Fibroblast of lung (primary cell): ENCODE measurements at regions not wholly inside any gene's neighbourhood (a gene's known extent, or its start where the extent isn't known, plus 50 kb on each side); places are given as distances from the start of the nearest gene placed in this dataset.

Source experiments
- DNase-seq, 2 donors: peaks; one replicate each; pipeline versions ENCODE4 v3.0.0 to v3.0.0-alpha.2; 2010; ENCODE audit warnings: low read depth in 2 of 2
- H2AFZ ChIP-seq: 2 replicates; pipeline ENCODE4 v1.5.1; 2012; ENCODE audit warnings: low read length, control low read depth, inconsistent platforms
- H3K27ac ChIP-seq: 2 replicates; pipeline ENCODE4 v1.5.1; 2011; ENCODE audit warnings: low read length, control low read depth; ENCODE audit not compliant: insufficient read depth
- H3K27me3 ChIP-seq: 2 replicates; pipeline ENCODE4 v1.5.1; 2011; ENCODE audit warnings: mild to moderate bottlenecking, low read length; ENCODE audit not compliant: control insufficient read depth, insufficient read depth
- H3K36me3 ChIP-seq: 2 replicates; pipeline ENCODE4 v1.5.1; 2011; ENCODE audit warnings: low read length; ENCODE audit not compliant: control insufficient read depth, insufficient read depth
- H3K4me1 ChIP-seq: 2 replicates; pipeline ENCODE4 v1.5.1; 2011; ENCODE audit warnings: low read length; ENCODE audit not compliant: control insufficient read depth, insufficient read depth; ENCODE audit errors: extremely low read depth
- H3K4me2 ChIP-seq: 2 replicates; pipeline ENCODE4 v1.5.1; 2011; ENCODE audit warnings: low read length, control low read depth; ENCODE audit not compliant: insufficient read depth; ENCODE audit errors: extremely low read depth
- H3K4me3 ChIP-seq, 4 experiments: fragments of 200-600 bp in 1 of 4; sonication (generic) in 1 of 4; replicated peaks in 1 of 4; 2 replicates each; pipeline ENCODE4 v1.5.1; 2011 to 2016; ENCODE audit warnings: low read length in 4 of 4, low read depth in 3 of 4, mild to moderate bottlenecking in 3 of 4, control low read depth in 2 of 4, inconsistent platforms in 1 of 4, mixed read lengths in 1 of 4; ENCODE audit not compliant: insufficient read depth in 1 of 4; ENCODE audit errors: control extremely low read depth in 1 of 4
- H3K79me2 ChIP-seq: 2 replicates; pipeline ENCODE4 v1.5.1; 2012; ENCODE audit warnings: mild to moderate bottlenecking, low read length, inconsistent platforms; ENCODE audit not compliant: control insufficient read depth, insufficient read depth
- H3K9ac ChIP-seq: 2 replicates; pipeline ENCODE4 v1.5.1; 2011; ENCODE audit warnings: mild to moderate bottlenecking, low read length, control low read depth; ENCODE audit not compliant: insufficient read depth
- H3K9me3 ChIP-seq: 2 replicates; pipeline ENCODE4 v1.5.1; 2012; ENCODE audit warnings: low read depth, low read length; ENCODE audit not compliant: control insufficient read depth, insufficient read depth
- H4K20me1 ChIP-seq: 2 replicates; pipeline ENCODE4 v1.5.1; 2011; ENCODE audit warnings: low read length; ENCODE audit not compliant: control insufficient read depth, insufficient read depth; ENCODE audit errors: extremely low read depth
- CTCF ChIP-seq, 2 donors: IDR thresholded peaks in 1 of 2; conservative IDR thresholded peaks in 1 of 2; 1 replicate in 1 of 2; 2 replicates in 1 of 2; pipeline ENCODE4 v1.5.1; 2011 to 2012; ENCODE audit warnings: low read length in 2 of 2, control low read depth in 1 of 2, inconsistent platforms in 1 of 2, low read depth in 1 of 2, mild to moderate bottlenecking in 1 of 2
- EZH2 ChIP-seq: IDR thresholded peaks from 2 replicates; pipeline ENCODE4 v1.5.1; 2012; ENCODE audit warnings: low read length, control low read depth, mild to moderate bottlenecking; ENCODE audit errors: missing control alignments

GRCh38 chr10:105964009-105964408, 1200.5 kb downstream of the SORCS1 start:
- H3K27ac ChIP-seq = no peak overlapping the region
- H3K4me2 ChIP-seq = no peak overlapping the region
- H4K20me1 ChIP-seq = no peaks in the 10 kb centered on the region
- H3K4me3 ChIP-seq = no peak overlapping the region
- no peaks in the 10 kb centered on the region for H3K79me2 ChIP-seq
- H3K4me1 ChIP-seq = no peaks in the 10 kb centered on the region
- H3K27me3 ChIP-seq = no peaks in the 10 kb centered on the region
- H3K9me3 ChIP-seq = no peaks in the 10 kb centered on the region
- TF ChIP-seq EZH2 = no peak
- TF ChIP-seq CTCF (conservative IDR thresholded peaks at IDR 0.05 in 1 of 2, IDR thresholded peaks at IDR 0.05 in 1 of 2; ENCODE audit: low read depth in 1 of 2, low read length in 2 of 2) = no peak
- DNase-seq = no peak
- no peak overlapping the region for H3K9ac ChIP-seq
- no peaks in the 10 kb centered on the region for H3K36me3 ChIP-seq
- no peak overlapping the region for H2AFZ ChIP-seq

GRCh38 chr10:105963334-105963884, 1201.1 kb downstream of the SORCS1 start:
- Histone ChIP-seq H3K79me2 (no peaks in the 10 kb centered on the region), H3K36me3 (no peaks in the 10 kb centered on the region), H3K9ac (no peak overlapping the region), H3K27ac (no peak overlapping the region), H3K4me3 (no peak overlapping the region), H3K27me3 (no peaks in the 10 kb centered on the region), H3K4me1 (no peaks in the 10 kb centered on the region), H3K9me3 (no peaks in the 10 kb centered on the region), H2AFZ (no peak overlapping the region), H3K4me2 (no peak overlapping the region), H4K20me1 (no peaks in the 10 kb centered on the region)
- TF ChIP-seq CTCF (conservative IDR thresholded peaks at IDR 0.05 in 1 of 2, IDR thresholded peaks at IDR 0.05 in 1 of 2; ENCODE audit: low read depth in 1 of 2, low read length in 2 of 2) (no peak), EZH2 (no peak)
- no peak for DNase-seq

GRCh38 chr10:105956550-105956949, 1208.0 kb downstream of the SORCS1 start:
- no peak for DNase-seq
- Histone ChIP-seq H3K9me3 (no peaks in the 10 kb centered on the region), H3K4me2 (no peak overlapping the region), H4K20me1 (no peaks in the 10 kb centered on the region), H2AFZ (no peak overlapping the region), H3K79me2 (no peaks in the 10 kb centered on the region), H3K36me3 (no peaks in the 10 kb centered on the region), H3K27me3 (no peaks in the 10 kb centered on the region), H3K9ac (no peak overlapping the region), H3K4me3 (no peak overlapping the region), H3K27ac (no peak overlapping the region), H3K4me1 (no peaks in the 10 kb centered on the region)
- no peak for TF ChIP-seq CTCF (conservative IDR thresholded peaks at IDR 0.05 in 1 of 2, IDR thresholded peaks at IDR 0.05 in 1 of 2; ENCODE audit: low read depth in 1 of 2, low read length in 2 of 2)
